ENCODE measurements at regions not wholly inside any gene's neighbourhood (a gene's known extent, or its start where the extent isn't known, plus 50 kb on each side); places are given as distances from the start of the nearest gene placed in this dataset.

GRCh38 chr12:38159591-38160317 lies 156.8 kb upstream of the ALG10B start:
- no peaks in the 10 kb centered on the region for H3K9me1 ChIP-seq (replicated peaks; ENCODE audit: control insufficient read depth, extremely low read depth, insufficient read depth, low read length)
- CTCF ChIA-PET = no interaction called here
- POLR2A ChIA-PET = no interaction called here
- no peak overlapping the region for H3K4me2 ChIP-seq (ENCODE audit: insufficient read depth, low read length)
- FAIRE-seq (no peak), DNase-seq (ENCODE audit: low read depth, low spot score) (no peak)
- H4K20me1 ChIP-seq (replicated peaks; ENCODE audit: control insufficient read depth, extremely low read depth, insufficient read depth, low read length) = no peaks in the 10 kb centered on the region
- no TSS peak for BruUV-seq (replicated peaks)
- intact Hi-C loops (cut with micrococcal nuclease) = no loop called here
- no peak overlapping the region for H3K4me3 ChIP-seq (replicated peaks in 1 of 3; ENCODE audit: insufficient read depth in 1 of 3, low read depth in 1 of 3, low read length in 3 of 3)
- no peaks in the 10 kb centered on the region for H3K79me2 ChIP-seq (ENCODE audit: control insufficient read depth, insufficient read depth, low read length)
- peaks cover 5% of the 10 kb centered on the region for H3K9me3 ChIP-seq (replicated peaks; ENCODE audit: control insufficient read depth, insufficient read depth, low read length)
- dilution Hi-C loops (cut with MboI; ENCODE audit: extremely low pct_ligation_motif_present, low sequenced_read_pairs) = no loop called here
- TF ChIP-seq, protein P1, sequence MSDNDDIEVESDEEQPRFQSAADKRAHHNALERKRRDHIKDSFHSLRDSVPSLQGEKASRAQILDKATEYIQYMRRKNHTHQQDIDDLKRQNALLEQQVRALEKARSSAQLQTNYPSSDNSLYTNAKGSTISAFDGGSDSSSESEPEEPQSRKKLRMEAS (IDR thresholded peaks at IDR 0.05; ENCODE audit: insufficient read depth, insufficient read length) = no peak
- TF ChIP-seq, protein P2, sequence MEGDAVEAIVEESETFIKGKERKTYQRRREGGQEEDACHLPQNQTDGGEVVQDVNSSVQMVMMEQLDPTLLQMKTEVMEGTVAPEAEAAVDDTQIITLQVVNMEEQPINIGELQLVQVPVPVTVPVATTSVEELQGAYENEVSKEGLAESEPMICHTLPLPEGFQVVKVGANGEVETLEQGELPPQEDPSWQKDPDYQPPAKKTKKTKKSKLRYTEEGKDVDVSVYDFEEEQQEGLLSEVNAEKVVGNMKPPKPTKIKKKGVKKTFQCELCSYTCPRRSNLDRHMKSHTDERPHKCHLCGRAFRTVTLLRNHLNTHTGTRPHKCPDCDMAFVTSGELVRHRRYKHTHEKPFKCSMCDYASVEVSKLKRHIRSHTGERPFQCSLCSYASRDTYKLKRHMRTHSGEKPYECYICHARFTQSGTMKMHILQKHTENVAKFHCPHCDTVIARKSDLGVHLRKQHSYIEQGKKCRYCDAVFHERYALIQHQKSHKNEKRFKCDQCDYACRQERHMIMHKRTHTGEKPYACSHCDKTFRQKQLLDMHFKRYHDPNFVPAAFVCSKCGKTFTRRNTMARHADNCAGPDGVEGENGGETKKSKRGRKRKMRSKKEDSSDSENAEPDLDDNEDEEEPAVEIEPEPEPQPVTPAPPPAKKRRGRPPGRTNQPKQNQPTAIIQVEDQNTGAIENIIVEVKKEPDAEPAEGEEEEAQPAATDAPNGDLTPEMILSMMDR (IDR thresholded peaks at IDR 0.05; ENCODE audit: extremely low read depth in 1 of 2, insufficient read depth in 1 of 2, low read depth in 1 of 2, low read length in 2 of 2) = no peak
- H2AFZ ChIP-seq (ENCODE audit: low read depth, low read length) = no peak overlapping the region
- H3K4me1 ChIP-seq (ENCODE audit: control insufficient read depth, extremely low read depth, insufficient read depth, low read length) = no peaks in the 10 kb centered on the region
- H3K27ac ChIP-seq (ENCODE audit: insufficient read depth, low read depth, low read length) = no peak overlapping the region
- no peaks in the 10 kb centered on the region for H3K27me3 ChIP-seq (ENCODE audit: control insufficient read depth in 2 of 2, insufficient read depth in 2 of 2, low read length in 2 of 2)
- H3K36me3 ChIP-seq (ENCODE audit: control insufficient read depth in 2 of 2, extremely low read depth in 1 of 2, insufficient read depth in 2 of 2, low read length in 2 of 2) = no peaks in the 10 kb centered on the region
- no peak overlapping the region for H3K9ac ChIP-seq (replicated peaks; ENCODE audit: extremely low read depth, insufficient read depth, low read length)

- TF ChIP-seq JUN (IDR thresholded peaks at IDR 0.05; ENCODE audit: borderline replicate concordance, insufficient read depth, insufficient read length, low read depth) (no peak), POLR2A (IDR thresholded peaks at IDR 0.05; ENCODE audit: low read depth, low read length) (no peak), EZH2 (IDR thresholded peaks at IDR 0.05; ENCODE audit: borderline replicate concordance, low read depth, low read length, severe bottlenecking) (no peak), MYC (IDR thresholded peaks at IDR 0.05; ENCODE audit: low read depth, low read length) (no peak), FOS (IDR thresholded peaks at IDR 0.05; ENCODE audit: borderline replicate concordance, insufficient read depth, low read length) (no peak), GATA2 (IDR thresholded peaks at IDR 0.05; ENCODE audit: insufficient read depth, insufficient read length, low read depth, low read length) (no peak), POLR2AphosphoS5 (IDR thresholded peaks at IDR 0.05; ENCODE audit: insufficient read depth, low read depth, low read length) (no peak)
- TF ChIP-seq, protein P1 (IDR thresholded peaks at IDR 0.05; ENCODE audit: insufficient read depth, insufficient read length) = no peak
- TF ChIP-seq, protein P2 (IDR thresholded peaks at IDR 0.05; ENCODE audit: extremely low read depth in 1 of 2, insufficient read depth in 1 of 2, low read depth in 1 of 2, low read length in 2 of 2) = no peak
- no peaks in the 10 kb centered on the region for H3K9me1 ChIP-seq (replicated peaks; ENCODE audit: control insufficient read depth, extremely low read depth, insufficient read depth, low read length)
- no peaks in the 10 kb centered on the region for H3K36me3 ChIP-seq (ENCODE audit: control insufficient read depth in 2 of 2, extremely low read depth in 1 of 2, insufficient read depth in 2 of 2, low read length in 2 of 2)
- H3K4me1 ChIP-seq (ENCODE audit: control insufficient read depth, extremely low read depth, insufficient read depth, low read length) = no peaks in the 10 kb centered on the region
- DNase-seq (ENCODE audit: low read depth, low spot score) = no peak
- ChIA-PET POLR2A (no interaction called here), CTCF (no interaction called here)
- H3K9ac ChIP-seq (replicated peaks; ENCODE audit: extremely low read depth, insufficient read depth, low read length) = no peak overlapping the region
- peaks cover 5% of the 10 kb centered on the region for H3K9me3 ChIP-seq (replicated peaks; ENCODE audit: control insufficient read depth, insufficient read depth, low read length)
- no peak overlapping the region for H3K4me3 ChIP-seq (replicated peaks in 1 of 3; ENCODE audit: insufficient read depth in 1 of 3, low read depth in 1 of 3, low read length in 3 of 3)
- no peak overlapping the region for H3K27ac ChIP-seq (ENCODE audit: insufficient read depth, low read depth, low read length)
- H3K79me2 ChIP-seq (ENCODE audit: control insufficient read depth, insufficient read depth, low read length) = no peaks in the 10 kb centered on the region
- no peaks in the 10 kb centered on the region for H3K27me3 ChIP-seq (ENCODE audit: control insufficient read depth in 2 of 2, insufficient read depth in 2 of 2, low read length in 2 of 2)
- H4K20me1 ChIP-seq (replicated peaks; ENCODE audit: control insufficient read depth, extremely low read depth, insufficient read depth, low read length) = no peaks in the 10 kb centered on the region
- intact Hi-C loops (cut with micrococcal nuclease) = no loop called here
- dilution Hi-C loops (cut with MboI; ENCODE audit: extremely low pct_ligation_motif_present, low sequenced_read_pairs) = no loop called here
- no peak overlapping the region for H3K4me2 ChIP-seq (ENCODE audit: insufficient read depth, low read length)
- BruUV-seq (replicated peaks) = no TSS peak
- no peak for FAIRE-seq
- H2AFZ ChIP-seq (ENCODE audit: low read depth, low read length) = no peak overlapping the region
These were observed 156.1 kb upstream of the ALG10B start for GRCh38 chr12:38160318-38161122.
